IMR-90 (cell line): ENCODE measurements at regions not wholly inside any gene's neighbourhood (a gene's known extent, or its start where the extent isn't known, plus 50 kb on each side); places are given as distances from the start of the nearest gene placed in this dataset.

Source experiments
- ATAC-seq: fragments of 200-7000 bp; cut with Tn5 transposase; 2 replicates; pipeline ENCODE4 v1.9.1; 2020; ENCODE audit warnings: low read depth, mild to moderate bottlenecking, moderate library complexity
- BruUV-seq: library from RNA; stranded (reverse); fragments of 400-500 nt; replicated peaks from 2 replicates; lab custom pipeline; 2021; lab: Mats Ljungman, UMichigan
- CTCF ChIA-PET: fragments of 300-600 bp; formaldehyde crosslinking; extraction: SDS; loops from one replicate; lab custom pipeline; 2021; ENCODE audit warnings: antibody characterized with exemption; lab: Yijun Ruan, JAX
- POLR2A ChIA-PET: fragments of 300-600 bp; sonication (Branson Sonifier 250); formaldehyde crosslinking; loops from one replicate; lab custom pipeline; 2022; ENCODE audit warnings: antibody characterized with exemption; ENCODE audit not compliant: unreplicated experiment; lab: Charles Lee
- DNase-seq: peaks from one replicate; pipeline ENCODE4 v3.0.0; 2013
- H2AFZ ChIP-seq: replicated peaks from 2 replicates; pipeline ENCODE3; 2013; ENCODE audit warnings: low read length, mild to moderate bottlenecking; ENCODE audit not compliant: poor library complexity
- H2AK5ac ChIP-seq: 2 replicates; pipeline ENCODE4 v1.6.1; 2013; ENCODE audit warnings: low read depth, low read length, inconsistent platforms
- H2AK9ac ChIP-seq: replicated peaks from 2 replicates; pipeline ENCODE3; 2013; ENCODE audit warnings: mild to moderate bottlenecking, low read depth, low read length, moderate library complexity; ENCODE audit not compliant: poor library complexity
- H2BK120ac ChIP-seq: 2 replicates; pipeline ENCODE4 v1.6.1; 2013; ENCODE audit warnings: low read depth, low read length, inconsistent platforms
- H2BK15ac ChIP-seq: 3 replicates; pipeline ENCODE4 v1.6.1; 2013; ENCODE audit warnings: low read depth, low read length, inconsistent platforms
- H2BK20ac ChIP-seq: 2 replicates; pipeline ENCODE4 v1.6.1; 2013; ENCODE audit warnings: low read depth, mild to moderate bottlenecking, inconsistent platforms, low read length, moderate library complexity
- H2BK5ac ChIP-seq: 2 replicates; pipeline ENCODE4 v1.6.1; 2013; ENCODE audit warnings: mild to moderate bottlenecking, low read depth, low read length, inconsistent platforms; ENCODE audit not compliant: poor library complexity, severe bottlenecking
- H3K14ac ChIP-seq: replicated peaks from 2 replicates; pipeline ENCODE4 v1.6.1; 2013; ENCODE audit warnings: low read depth, low read length, inconsistent platforms
- H3K18ac ChIP-seq: 2 replicates; pipeline ENCODE4 v1.6.1; 2013; ENCODE audit warnings: low read depth, low read length, control low read depth
- H3K23ac ChIP-seq: 2 replicates; pipeline ENCODE4 v1.6.1; 2013; ENCODE audit warnings: low read depth, low read length, inconsistent platforms
- H3K27ac ChIP-seq: 2 replicates; pipeline ENCODE4 v1.5.1; 2013; ENCODE audit warnings: mild to moderate bottlenecking, control low read depth, low read length; ENCODE audit not compliant: insufficient read depth
- H3K27me3 ChIP-seq: 2 replicates; pipeline ENCODE4 v1.6.1; 2013; ENCODE audit warnings: low read length; ENCODE audit not compliant: control insufficient read depth, insufficient read depth
- H3K36me3 ChIP-seq: 2 replicates; pipeline ENCODE4 v1.6.1; 2013; ENCODE audit warnings: low read length, mixed read lengths; ENCODE audit not compliant: control insufficient read depth, insufficient read depth
- H3K4ac ChIP-seq: 2 replicates; pipeline ENCODE4 v1.6.1; 2013; ENCODE audit warnings: low read depth, low read length, inconsistent platforms
- H3K4me1 ChIP-seq: 2 replicates; pipeline ENCODE4 v1.6.1; 2013; ENCODE audit warnings: low read length, mixed read lengths; ENCODE audit not compliant: control insufficient read depth, insufficient read depth
- H3K4me2 ChIP-seq: 2 replicates; pipeline ENCODE4 v1.6.1; 2013; ENCODE audit warnings: low read depth, mild to moderate bottlenecking, control low read depth, low read length, moderate library complexity
- H3K4me3 ChIP-seq: 2 replicates; pipeline ENCODE4 v1.5.1; 2013; ENCODE audit warnings: low read depth, mild to moderate bottlenecking, control low read depth, low read length, moderate library complexity; ENCODE audit not compliant: insufficient read depth
- H3K56ac ChIP-seq: 2 replicates; pipeline ENCODE4 v1.6.1; 2013; ENCODE audit warnings: low read length, inconsistent platforms; ENCODE audit not compliant: insufficient read depth; ENCODE audit errors: extremely low read depth
- H3K79me1 ChIP-seq, 2 experiments: 2 replicates each; pipeline ENCODE4 v1.6.1; 2013; ENCODE audit warnings: low read length in 2 of 2, inconsistent platforms in 1 of 2, low read depth in 1 of 2
- H3K9ac ChIP-seq: 2 replicates; pipeline ENCODE4 v1.6.1; 2013; ENCODE audit warnings: low read depth, low read length, control low read depth
- H3K9me1 ChIP-seq: 2 replicates; pipeline ENCODE4 v1.6.1; 2013; ENCODE audit warnings: low read length, inconsistent platforms; ENCODE audit not compliant: insufficient read depth
- H3K9me3 ChIP-seq: 2 replicates; pipeline ENCODE4 v1.6.1; 2013; ENCODE audit warnings: low read length; ENCODE audit not compliant: control insufficient read depth, insufficient read depth
- H4K20me1 ChIP-seq: 2 replicates; pipeline ENCODE4 v1.6.1; 2013; ENCODE audit warnings: low read length, inconsistent platforms; ENCODE audit not compliant: insufficient read depth
- H4K5ac ChIP-seq: 2 replicates; pipeline ENCODE4 v1.6.1; 2013; ENCODE audit warnings: mild to moderate bottlenecking, low read depth, low read length, control low read depth
- H4K8ac ChIP-seq, 2 experiments: 2 replicates each; pipeline ENCODE4 v1.6.1; 2013; ENCODE audit warnings: low read depth in 2 of 2, low read length in 2 of 2, control low read depth in 1 of 2, inconsistent platforms in 1 of 2
- H4K91ac ChIP-seq: 2 replicates; pipeline ENCODE4 v1.6.1; 2013; ENCODE audit warnings: low read depth, low read length, inconsistent platforms; ENCODE audit not compliant: insufficient read depth
- BHLHE40 ChIP-seq: fragments of 150-350 bp; IDR thresholded peaks from 2 replicates; pipeline ENCODE4 v1.6.1; 2016; ENCODE audit warnings: mild to moderate bottlenecking, low read depth, low read length
- CEBPB ChIP-seq: IDR thresholded peaks from 2 replicates; pipeline ENCODE4 v1.6.1; 2012; ENCODE audit warnings: low read depth, low read length, improper control_type of control experiment
- NFE2L2 ChIP-seq: fragments of 150-350 bp; IDR thresholded peaks from 2 replicates; pipeline ENCODE4 v1.6.1; 2016; ENCODE audit warnings: low read depth, mild to moderate bottlenecking, low read length
- POLR2A ChIP-seq: IDR thresholded peaks from 2 replicates; pipeline ENCODE4 v1.6.1; 2012; ENCODE audit warnings: mild to moderate bottlenecking, low read depth, low read length
- RCOR1 ChIP-seq: IDR thresholded peaks from 2 replicates; pipeline ENCODE4 v1.6.1; 2012; ENCODE audit warnings: mild to moderate bottlenecking, low read length, improper control_type of control experiment; ENCODE audit not compliant: insufficient replicate concordance
- WGBS, 2 experiments: methylation state at CpG; one replicate each; pipeline versions ENCODE4 v1.1.5 to v1.1.7; 2013; ENCODE audit warnings: missing lambda C conversion rate in 2 of 2; ENCODE audit not compliant: insufficient read length in 1 of 2; ENCODE audit errors: extremely low coverage in 2 of 2; 5-methylcytosine and 5-hydroxymethylcytosine counted together
- dilution Hi-C: fragments of 300-500 bp; cut with HindIII; formaldehyde crosslinking; loops from one replicate; pipeline ENCODE4 v1.14.3; 2018; ENCODE audit warnings: low sequenced_read_pairs; ENCODE audit not compliant: unreplicated experiment
- in situ Hi-C: fragments of 300-500 bp; cut with MboI; formaldehyde crosslinking; loops from 3 replicates; pipeline ENCODE4 v1.14.3; 2019; ENCODE audit warnings: low sequenced_read_pairs, inconsistent platforms, mixed read lengths
- intact Hi-C: fragments of 100-400 bp; cut with micrococcal nuclease; formaldehyde crosslinking; loops from 2 replicates; pipeline ENCODE4 v1.10.0; 2022
- TF ChIP-seq, protein P1 (sequence below): fragments of 150-350 bp; IDR thresholded peaks from 2 replicates; pipeline ENCODE4 v1.6.1; 2017; ENCODE audit warnings: mild to moderate bottlenecking, antibody characterized with exemption, low read length, low read depth

DNA sequence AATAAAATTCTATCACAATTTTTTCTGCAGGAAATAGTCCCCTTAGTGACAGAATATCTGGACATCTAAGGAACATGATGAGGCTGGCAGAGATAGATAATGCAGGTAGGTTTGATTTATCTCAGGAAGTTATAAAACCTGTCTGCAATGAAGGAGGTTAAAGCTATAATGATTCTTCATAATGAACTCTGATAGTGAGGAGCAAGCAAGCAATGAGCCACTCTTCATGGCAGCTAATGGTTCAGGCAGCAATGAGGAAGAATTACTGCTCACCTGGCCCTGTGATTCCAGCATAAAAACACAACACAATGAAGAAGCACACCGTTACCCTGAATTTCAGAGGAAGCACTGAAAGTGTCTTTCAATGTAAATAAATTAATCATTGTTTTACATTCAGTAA lies 599.6 kb upstream of the PKDCC start:
- no peak overlapping the region for H3K4me2 ChIP-seq
- no peak overlapping the region for H3K14ac ChIP-seq
- no peak overlapping the region for H2BK20ac ChIP-seq
- H3K9me3 ChIP-seq: no peaks in the 10 kb centered on the region
- H3K4me1 ChIP-seq: no peaks in the 10 kb centered on the region
- WGBS, 2 experiments: no CpG with 5 or more reads among the region's 1 CpG
- no peak overlapping the region for H3K56ac ChIP-seq
- TF ChIP-seq POLR2A (no peak), BHLHE40 (no peak), CEBPB (no peak), RCOR1 (no peak), NFE2L2 (no peak)
- TF ChIP-seq, protein P1, sequence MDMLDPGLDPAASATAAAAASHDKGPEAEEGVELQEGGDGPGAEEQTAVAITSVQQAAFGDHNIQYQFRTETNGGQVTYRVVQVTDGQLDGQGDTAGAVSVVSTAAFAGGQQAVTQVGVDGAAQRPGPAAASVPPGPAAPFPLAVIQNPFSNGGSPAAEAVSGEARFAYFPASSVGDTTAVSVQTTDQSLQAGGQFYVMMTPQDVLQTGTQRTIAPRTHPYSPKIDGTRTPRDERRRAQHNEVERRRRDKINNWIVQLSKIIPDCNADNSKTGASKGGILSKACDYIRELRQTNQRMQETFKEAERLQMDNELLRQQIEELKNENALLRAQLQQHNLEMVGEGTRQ: no peak
- no peak overlapping the region for H2BK120ac ChIP-seq
- H2BK5ac ChIP-seq: no peak overlapping the region
- no peaks in the 10 kb centered on the region for H4K20me1 ChIP-seq
- no peaks in the 10 kb centered on the region for H3K79me1 ChIP-seq
- no peak overlapping the region for H2AK9ac ChIP-seq
- CTCF ChIA-PET: no interaction called here
- H3K9me1 ChIP-seq: no peaks in the 10 kb centered on the region
- H3K23ac ChIP-seq: no peak overlapping the region
- dilution Hi-C loops (no loop called here), intact Hi-C loops (no loop called here), in situ Hi-C loops (no loop called here)
- no peak overlapping the region for H2AK5ac ChIP-seq
- ATAC-seq (no peak), DNase-seq (no peak)
- H3K27ac ChIP-seq: no peak overlapping the region
- POLR2A ChIA-PET: no interaction called here
- H3K36me3 ChIP-seq: no peaks in the 10 kb centered on the region
- no peak overlapping the region for H4K8ac ChIP-seq
- no peak overlapping the region for H2AFZ ChIP-seq
- no peaks in the 10 kb centered on the region for H3K27me3 ChIP-seq
- no peak overlapping the region for H3K18ac ChIP-seq
- H4K91ac ChIP-seq: no peak overlapping the region
- no peak overlapping the region for H3K4ac ChIP-seq
- no TSS peak for BruUV-seq
- H4K5ac ChIP-seq: no peak overlapping the region
- H3K4me3 ChIP-seq: no peak overlapping the region
- no peak overlapping the region for H2BK15ac ChIP-seq
- no peak overlapping the region for H3K9ac ChIP-seq
